Right atrium auricular region (tissue), 2 donors: ENCODE measurements at regions not wholly inside any gene's neighbourhood (a gene's known extent, or its start where the extent isn't known, plus 50 kb on each side); places are given as distances from the start of the nearest gene placed in this dataset.

Experiments used
- DNase-seq: peaks from one replicate; pipeline ENCODE4 v3.0.0-alpha.2; 2019; ENCODE audit warnings: low spot score
- H3K27ac ChIP-seq, 2 donors: fragments of 200-600 bp; sonication (generic); 1 replicate in 1 of 2; 2 replicates in 1 of 2; pipeline ENCODE4 v1.5.1; 2016 to 2019
- H3K27me3 ChIP-seq, 2 donors: fragments of 200-600 bp; sonication (generic); one replicate each; pipeline versions ENCODE4 v1.5.1 to v1.6.0; 2017 to 2019
- H3K36me3 ChIP-seq: fragments of 200-600 bp; sonication (generic); one replicate; pipeline ENCODE4 v1.5.1; 2016
- H3K4me1 ChIP-seq, 2 donors: fragments of 200-600 bp; sonication (generic); one replicate each; pipeline versions ENCODE4 v1.5.1 to v1.6.0; 2017 to 2019
- H3K4me3 ChIP-seq, 2 donors: fragments of 200-600 bp; sonication (generic); 1 replicate in 1 of 2; 2 replicates in 1 of 2; pipeline ENCODE4 v1.5.1; 2017 to 2019; ENCODE audit warnings: mild to moderate bottlenecking in 1 of 2, moderate library complexity in 1 of 2
- H3K9me3 ChIP-seq, 2 donors: fragments of 200-600 bp; sonication (generic); one replicate each; pipeline ENCODE4 v1.5.1; 2019
- CTCF ChIP-seq, 2 donors: fragments of 200-600 bp; sonication (generic); IDR thresholded peaks; one replicate each; pipeline ENCODE4 v1.5.1; 2019; ENCODE audit warnings: antibody characterized with exemption in 2 of 2

- no peak for DNase-seq
- no peak overlapping the region for H3K4me3 ChIP-seq
- TF ChIP-seq CTCF (IDR thresholded peaks at IDR 0.05), result no peak
- H3K9me3 ChIP-seq, result no peaks in the 10 kb centered on the region
- H3K36me3 ChIP-seq, result no peaks in the 10 kb centered on the region
- H3K27ac ChIP-seq, result no peak overlapping the region
- no peaks in the 10 kb centered on the region for H3K27me3 ChIP-seq
- H3K4me1 ChIP-seq, result no peaks in the 10 kb centered on the region
These were observed 296.1 kb upstream of the ANKRD50 start for GRCh38 chr4:125008676-125009075.

GRCh38 chr4:125004676-125005075 lies 292.1 kb upstream of the ANKRD50 start:
- Histone ChIP-seq H3K4me1 (no peaks in the 10 kb centered on the region), H3K4me3 (no peak overlapping the region), H3K27me3 (no peaks in the 10 kb centered on the region), H3K36me3 (no peaks in the 10 kb centered on the region), H3K9me3 (no peaks in the 10 kb centered on the region), H3K27ac (no peak overlapping the region)
- no peak for TF ChIP-seq CTCF (IDR thresholded peaks at IDR 0.05)
- DNase-seq, result no peak

- Histone ChIP-seq H3K9me3 (no peaks in the 10 kb centered on the region), H3K4me3 (no peak overlapping the region), H3K27me3 (no peaks in the 10 kb centered on the region), H3K27ac (no peak overlapping the region), H3K4me1 (no peaks in the 10 kb centered on the region), H3K36me3 (no peaks in the 10 kb centered on the region)
- no peak for DNase-seq
- TF ChIP-seq CTCF (IDR thresholded peaks at IDR 0.05), result no peak
These were observed 291.3 kb upstream of the ANKRD50 start for GRCh38 chr4:125003840-125004239.

GRCh38 chr4:124997991-124998390 lies 285.5 kb upstream of the ANKRD50 start:
- H3K36me3 ChIP-seq, result no peaks in the 10 kb centered on the region
- H3K27ac ChIP-seq, result no peak overlapping the region
- H3K4me1 ChIP-seq, result no peaks in the 10 kb centered on the region
- H3K4me3 ChIP-seq, result no peak overlapping the region
- no peak for TF ChIP-seq CTCF (IDR thresholded peaks at IDR 0.05)
- no peaks in the 10 kb centered on the region for H3K9me3 ChIP-seq
- no peak for DNase-seq
- no peaks in the 10 kb centered on the region for H3K27me3 ChIP-seq

GRCh38 chr4:124997124-124997523 lies 284.6 kb upstream of the ANKRD50 start:
- no peak for TF ChIP-seq CTCF (IDR thresholded peaks at IDR 0.05)

GRCh38 chr4:124993838-124994237 lies 281.3 kb upstream of the ANKRD50 start:
- H3K27me3 ChIP-seq, result no peaks in the 10 kb centered on the region
- H3K4me3 ChIP-seq, result no peak overlapping the region
- H3K4me1 ChIP-seq, result no peaks in the 10 kb centered on the region
- H3K27ac ChIP-seq, result no peak overlapping the region
- no peak for DNase-seq
- no peak for TF ChIP-seq CTCF (IDR thresholded peaks at IDR 0.05)
- H3K9me3 ChIP-seq, result no peaks in the 10 kb centered on the region
- no peaks in the 10 kb centered on the region for H3K36me3 ChIP-seq

More at GRCh38 chr4:124997124-124997523, 284.6 kb upstream of the ANKRD50 start:
- H3K4me1 ChIP-seq, result no peaks in the 10 kb centered on the region
- H3K4me3 ChIP-seq, result no peak overlapping the region
- no peak for DNase-seq
- no peaks in the 10 kb centered on the region for H3K36me3 ChIP-seq
- H3K27ac ChIP-seq, result no peak overlapping the region
- H3K9me3 ChIP-seq, result no peaks in the 10 kb centered on the region
- no peaks in the 10 kb centered on the region for H3K27me3 ChIP-seq
